GM19023 (cell line): ENCODE measurements at regions not wholly inside any gene's neighbourhood (a gene's known extent, or its start where the extent isn't known, plus 50 kb on each side); places are given as distances from the start of the nearest gene placed in this dataset.

ENCODE experiments used
- ATAC-seq: cut with Tn5 transposase; IDR thresholded peaks from one replicate; pipeline ENCODE4 v1.9.1; 2021; ENCODE audit warnings: mild to moderate bottlenecking, moderate library complexity; ENCODE audit not compliant: unreplicated experiment

DNA sequence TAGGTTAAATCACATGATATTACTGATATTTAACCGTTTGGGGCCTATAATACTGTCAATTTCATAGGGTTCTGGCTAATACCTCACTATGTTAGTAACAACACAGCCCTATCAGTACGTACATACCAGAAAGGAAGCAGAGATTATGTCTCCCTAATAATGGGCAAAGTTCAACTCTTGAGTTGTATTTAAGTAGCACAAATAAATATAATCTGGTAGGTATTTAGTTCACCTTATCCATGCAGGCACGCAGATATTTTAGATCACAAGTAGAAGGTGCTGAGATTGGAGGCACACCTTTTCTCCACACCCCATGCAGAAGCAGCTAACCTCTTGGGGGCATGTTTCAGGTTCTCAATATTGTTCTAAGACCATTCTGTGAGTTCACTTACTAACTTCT lies 118.9 kb downstream of the IRS1 start:
- no peak for ATAC-seq

DNA sequence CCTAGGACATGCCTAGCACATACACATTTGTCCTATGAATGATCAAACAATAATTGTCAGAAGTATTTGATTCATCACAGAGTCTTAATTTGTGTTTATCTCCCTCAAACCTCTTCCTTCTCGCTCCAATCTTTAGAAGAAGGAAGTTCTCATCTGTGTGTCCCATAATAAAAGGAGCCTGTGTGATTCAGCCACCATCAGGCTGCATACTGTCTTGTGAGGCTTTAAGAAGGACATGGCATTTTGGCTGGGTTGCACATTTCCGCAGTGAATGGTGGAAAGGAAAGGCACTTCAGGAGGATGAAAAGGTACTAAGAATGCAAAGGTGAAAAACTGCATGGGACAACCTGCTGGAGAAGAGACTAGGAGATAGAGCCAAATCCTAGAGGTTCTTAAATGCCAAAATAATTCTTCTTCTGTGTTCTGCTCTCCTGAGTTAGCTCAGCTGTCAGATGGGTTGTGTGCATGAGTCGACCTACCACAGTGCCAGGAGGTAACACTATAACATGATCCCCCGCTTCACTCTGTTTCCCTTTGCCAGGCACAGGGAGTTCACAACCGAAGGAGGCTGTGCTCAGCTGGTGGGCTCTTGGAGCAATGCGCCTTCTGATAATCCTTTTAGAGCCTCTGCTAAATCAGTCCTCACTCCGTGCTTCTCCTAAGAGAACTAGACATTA lies 120.1 kb downstream of the IRS1 start:
- no peak for ATAC-seq

DNA sequence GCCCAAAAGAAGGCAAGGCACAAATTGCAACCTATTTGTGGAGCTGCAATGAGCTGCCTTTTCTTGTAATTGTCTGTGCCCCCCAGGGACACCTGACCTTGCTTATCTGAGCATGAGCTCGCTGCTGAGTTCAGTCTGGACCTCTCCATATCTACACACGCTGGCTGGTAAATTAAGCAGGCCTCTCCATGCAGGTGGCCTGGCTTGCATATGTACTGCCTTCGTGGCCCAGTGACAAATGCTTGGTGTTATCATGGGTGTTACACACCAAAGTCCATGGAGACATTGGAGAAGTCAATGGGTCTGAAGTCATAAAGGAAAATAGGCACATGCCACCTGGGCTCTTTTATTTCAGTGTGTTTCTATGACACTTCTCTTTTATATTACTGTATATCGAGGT lies 121.2 kb downstream of the IRS1 start:
- no peak for ATAC-seq

DNA sequence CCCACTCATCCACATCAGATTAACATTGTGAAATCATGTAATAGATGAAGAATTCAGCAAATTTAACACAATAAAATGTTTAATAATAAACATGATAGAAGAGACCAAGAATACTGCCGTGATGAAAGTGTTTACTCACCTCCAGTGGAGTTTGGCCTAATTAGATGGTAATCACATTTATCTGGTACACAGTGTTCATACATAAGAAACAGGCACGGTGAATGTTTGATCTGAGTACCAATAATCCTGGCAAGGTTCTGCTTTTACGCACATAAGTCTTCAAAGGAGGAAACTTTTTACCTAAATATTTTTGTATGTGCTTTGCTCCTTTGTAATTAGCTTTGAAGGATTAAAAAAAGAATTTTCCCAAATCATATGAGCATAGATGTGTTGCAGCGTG lies 122.5 kb downstream of the IRS1 start:
- ATAC-seq = no peak

DNA sequence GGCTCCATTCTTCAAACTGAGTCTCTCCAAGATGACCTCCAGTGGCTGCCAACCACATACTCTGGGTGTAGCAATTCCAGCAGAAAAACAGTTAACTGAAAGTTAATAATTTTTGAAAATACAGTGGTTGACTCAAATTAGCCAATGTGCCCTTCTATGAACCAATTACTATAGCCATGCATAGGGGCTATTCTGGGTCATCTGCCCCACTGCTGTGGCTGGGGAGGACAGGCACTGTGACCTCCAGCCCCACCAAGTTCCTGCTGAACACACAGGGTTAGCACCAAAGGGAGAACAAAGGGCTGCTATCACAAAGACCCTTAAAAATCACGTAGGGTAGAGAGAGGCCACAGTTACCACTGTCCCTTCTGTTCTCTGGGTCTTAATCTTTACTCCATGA lies 123.0 kb downstream of the IRS1 start:
- no peak for ATAC-seq

DNA sequence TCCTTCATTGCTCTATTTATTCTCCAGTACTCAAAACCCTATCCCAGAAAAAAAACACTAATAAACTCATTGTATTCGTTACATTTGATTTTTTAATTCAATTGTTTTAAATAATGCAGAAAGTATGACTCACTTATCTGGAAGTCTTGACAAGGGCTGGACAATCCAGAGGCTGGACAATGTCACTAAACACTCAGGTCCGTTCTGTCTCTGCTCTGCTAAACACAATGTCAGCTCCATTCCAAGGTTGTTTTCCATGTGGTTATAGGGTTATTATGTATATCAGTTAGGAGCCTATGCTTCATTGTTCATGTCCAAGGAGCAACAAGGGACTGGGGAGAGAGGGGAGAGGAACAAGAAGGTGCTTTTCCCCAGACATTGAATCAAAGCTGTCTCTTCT lies 125.5 kb downstream of the IRS1 start:
- ATAC-seq = no peak

DNA sequence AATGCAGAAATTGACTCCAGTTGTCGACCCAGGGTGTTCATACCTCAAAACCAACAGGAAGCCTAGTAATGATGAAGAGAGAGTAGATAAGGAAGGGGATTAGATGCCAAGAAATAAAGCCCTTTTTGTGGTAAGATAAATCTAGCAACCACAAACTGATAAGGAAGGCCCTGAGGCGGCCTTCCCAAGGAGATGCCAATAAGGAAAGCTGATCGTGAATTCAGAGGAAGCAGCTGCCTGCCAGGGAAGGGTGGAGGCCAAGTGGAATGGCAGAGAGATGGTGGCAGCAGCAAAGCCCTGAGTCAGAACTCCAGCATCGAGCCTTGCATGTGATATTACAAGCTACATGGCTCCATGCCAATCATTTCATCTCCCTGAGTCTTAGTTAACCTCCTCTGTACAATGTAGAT lies 126.3 kb downstream of the IRS1 start:
- ATAC-seq = no peak

DNA sequence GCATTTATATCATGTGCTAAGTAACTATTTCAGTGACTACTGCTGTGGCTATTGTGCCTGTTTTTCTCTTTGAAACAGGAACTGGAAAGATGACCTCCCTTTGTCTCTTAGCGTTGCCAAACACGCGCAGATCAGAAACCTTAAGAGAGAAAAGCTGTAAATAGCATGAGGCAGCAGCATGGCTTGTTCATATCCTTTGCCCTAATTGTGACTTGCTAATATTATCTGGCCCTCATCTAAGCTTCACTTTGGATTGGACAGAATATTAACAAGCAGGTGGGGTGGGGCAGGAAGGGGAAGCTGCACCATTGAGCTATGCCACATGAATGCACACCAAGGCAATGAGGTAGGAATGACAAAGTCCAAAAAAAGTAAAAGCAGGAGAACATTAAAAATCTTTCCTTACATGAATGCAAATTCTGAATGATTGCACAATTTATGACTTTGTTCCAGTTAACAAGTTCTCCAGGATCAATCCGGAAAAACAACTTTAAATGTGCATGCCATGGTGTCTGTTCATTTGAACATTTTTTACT lies 128.4 kb downstream of the IRS1 start:
- no peak for ATAC-seq

DNA sequence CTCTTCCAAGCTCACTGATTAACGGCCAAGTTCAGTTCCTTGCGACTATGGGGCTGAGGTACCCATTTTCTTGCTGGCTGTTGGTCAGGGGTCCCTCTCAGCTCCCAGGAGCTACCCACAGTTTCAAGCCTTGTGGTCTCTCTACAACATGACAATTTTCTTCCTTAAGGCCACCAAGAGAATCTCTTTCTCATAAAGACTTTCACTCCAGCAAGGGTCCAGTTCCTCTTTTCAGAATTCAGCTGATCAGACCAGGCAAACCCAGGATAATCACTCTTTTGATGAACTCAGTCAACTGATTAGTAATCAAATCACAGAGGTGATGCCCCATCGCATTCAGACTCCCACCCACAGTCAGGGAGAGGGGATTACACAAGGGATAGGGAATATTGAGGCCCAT lies 129.7 kb downstream of the IRS1 start:
- no peak for ATAC-seq

DNA sequence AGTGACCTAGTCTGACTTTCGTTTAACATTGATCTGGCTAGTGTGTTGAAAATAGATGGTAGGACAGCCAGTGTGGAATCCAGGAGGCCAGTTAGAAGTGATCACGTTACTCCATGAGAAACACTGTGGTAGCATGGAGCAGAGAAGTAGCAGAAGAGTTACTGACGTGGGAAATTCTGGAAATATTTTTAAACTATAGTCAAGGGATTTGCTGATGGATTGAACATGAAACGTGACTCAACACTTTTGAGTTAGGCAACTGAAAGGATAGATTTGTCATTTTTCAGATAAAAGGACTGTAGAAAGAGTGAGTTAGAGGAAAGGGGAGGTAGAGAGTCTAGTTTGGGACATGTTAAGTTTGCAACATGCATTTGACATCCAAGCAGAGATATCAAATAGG lies 130.4 kb downstream of the IRS1 start:
- no peak for ATAC-seq

DNA sequence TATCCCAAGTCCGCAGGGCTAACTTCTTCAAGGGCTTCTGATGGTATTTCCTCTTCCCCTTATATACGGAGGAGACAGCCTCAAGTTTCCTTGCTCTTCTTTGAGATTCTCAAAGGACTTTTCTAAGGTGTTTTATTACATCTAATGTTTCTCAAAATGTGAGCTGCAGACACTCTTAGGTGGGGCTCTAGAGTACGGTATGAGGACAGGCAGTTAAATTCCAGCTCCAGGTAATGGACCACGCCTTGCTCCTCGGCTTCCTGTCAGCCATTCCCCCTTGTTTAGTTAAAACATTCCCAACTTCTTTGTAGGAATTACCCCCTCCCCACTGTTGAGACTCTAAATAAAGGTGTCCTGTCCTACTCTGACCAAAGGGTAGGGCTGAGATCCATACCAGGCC lies 131.9 kb downstream of the IRS1 start:
- no peak for ATAC-seq

DNA sequence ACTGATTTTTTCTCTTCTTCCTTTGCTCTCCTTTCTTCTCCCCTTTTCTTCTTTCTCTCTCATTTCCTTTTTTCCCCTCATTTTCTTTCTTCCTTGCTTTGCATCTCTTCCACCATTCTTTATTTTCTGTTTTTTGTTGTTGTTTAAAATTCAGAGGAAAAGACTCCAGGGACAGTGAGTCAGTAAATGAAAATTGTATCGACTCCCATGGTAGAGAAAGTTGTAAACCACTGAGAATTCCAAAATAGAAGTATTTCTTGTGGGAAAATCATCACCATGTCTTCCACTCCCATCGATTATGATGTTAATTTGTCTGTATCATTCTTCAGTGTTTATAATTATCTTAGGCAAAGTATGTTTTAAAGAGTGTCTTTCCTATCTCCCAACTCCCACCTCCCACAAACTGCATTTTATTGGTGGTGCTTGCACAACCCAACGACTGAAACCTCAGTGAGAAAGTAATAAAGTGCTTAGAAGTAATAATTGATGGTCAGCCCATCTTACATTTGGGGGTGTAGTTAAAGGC lies 134.3 kb downstream of the IRS1 start:
- no peak for ATAC-seq

DNA sequence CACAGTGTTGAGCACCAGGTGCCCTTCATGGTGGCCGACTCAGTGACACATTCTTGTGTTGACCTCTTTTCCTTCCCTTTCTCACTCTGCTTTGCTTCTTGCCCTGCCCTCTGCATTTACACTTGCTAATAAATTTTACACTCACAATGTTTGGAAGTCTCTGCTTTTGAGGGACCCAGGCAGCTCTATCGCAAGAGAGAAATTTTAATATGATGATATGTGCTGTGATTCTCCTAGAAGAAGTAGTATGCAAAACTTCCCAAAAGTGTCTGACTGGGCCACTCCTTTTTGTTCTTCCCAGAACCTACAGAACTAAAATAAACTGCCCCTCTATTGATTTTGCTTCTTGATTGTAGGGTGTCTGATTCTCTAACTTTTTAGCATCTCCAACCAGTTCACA lies 135.0 kb downstream of the IRS1 start:
- no peak for ATAC-seq

DNA sequence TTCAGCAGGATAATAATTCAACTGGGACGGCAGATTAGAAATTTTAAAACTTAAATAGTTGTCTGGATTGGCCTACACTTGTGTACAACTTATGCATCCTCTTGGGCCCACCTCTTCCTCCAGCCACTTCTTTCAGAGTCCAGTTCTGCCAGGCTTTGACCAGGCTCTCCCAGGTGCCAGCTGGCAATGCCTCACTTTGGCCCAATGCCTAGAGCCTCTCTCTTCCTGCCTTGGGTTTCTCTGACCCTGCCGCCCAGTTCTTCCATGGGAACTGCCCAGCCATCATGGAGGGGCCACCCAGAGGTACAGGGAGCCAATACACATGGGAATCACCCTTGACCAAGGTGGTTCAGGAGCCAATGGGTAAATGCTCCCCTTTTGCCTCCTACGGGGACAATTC lies 135.5 kb downstream of the IRS1 start:
- ATAC-seq = no peak

DNA sequence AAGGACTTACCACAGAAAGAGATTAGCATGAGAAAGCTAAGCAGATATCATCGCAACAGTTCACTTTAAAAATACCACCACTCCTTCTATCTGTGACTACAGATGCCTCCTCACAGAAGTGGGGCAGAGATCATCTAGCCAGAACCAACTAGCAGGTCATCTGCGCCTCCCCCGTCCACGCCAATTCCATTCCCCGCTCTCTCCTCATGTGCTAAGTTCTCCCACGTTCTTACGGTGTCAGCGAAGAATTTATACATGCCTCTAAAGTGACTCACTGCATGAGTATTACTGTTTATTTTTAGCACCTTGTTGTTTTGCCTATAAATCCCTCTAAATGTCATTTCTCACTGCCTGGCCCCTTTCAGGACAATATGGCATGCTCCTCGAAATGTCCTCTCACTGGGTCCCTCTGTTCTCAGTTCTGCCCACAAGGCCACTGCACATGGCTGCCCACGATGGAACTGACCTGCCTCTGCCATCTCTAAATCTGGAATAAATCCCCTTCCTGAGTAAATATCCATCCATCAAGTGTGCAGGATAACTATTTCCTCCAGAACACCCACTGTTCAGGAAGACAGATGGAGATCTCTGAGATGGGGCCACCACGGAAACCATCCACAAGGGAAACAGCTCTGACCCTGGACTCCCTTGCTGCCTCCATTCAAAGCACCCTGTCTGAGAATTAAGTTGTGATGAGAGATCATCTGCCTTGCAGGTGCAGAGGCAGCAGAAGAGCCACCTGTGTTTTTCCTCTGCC lies 137.7 kb downstream of the IRS1 start:
- ATAC-seq = no peak

DNA sequence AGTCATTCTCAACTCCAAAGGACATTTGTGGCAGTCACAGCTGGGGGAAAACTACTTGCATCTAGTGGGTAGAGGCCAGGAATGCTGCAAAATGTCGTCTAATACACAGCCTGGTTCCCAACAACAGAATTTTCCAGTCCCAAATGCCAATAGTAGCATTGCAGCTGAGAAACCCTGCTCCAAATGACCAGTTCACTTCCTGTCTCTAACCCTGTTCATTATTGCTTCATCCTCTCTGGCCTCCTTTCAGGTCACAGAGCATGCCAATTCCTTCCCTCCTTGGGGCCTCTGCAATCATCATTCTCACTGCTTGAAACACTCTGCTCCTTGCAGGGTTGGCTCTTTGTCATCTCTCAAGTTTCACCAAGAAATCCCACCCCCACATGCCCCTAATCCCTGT lies 139.1 kb downstream of the IRS1 start:
- ATAC-seq = no peak

DNA sequence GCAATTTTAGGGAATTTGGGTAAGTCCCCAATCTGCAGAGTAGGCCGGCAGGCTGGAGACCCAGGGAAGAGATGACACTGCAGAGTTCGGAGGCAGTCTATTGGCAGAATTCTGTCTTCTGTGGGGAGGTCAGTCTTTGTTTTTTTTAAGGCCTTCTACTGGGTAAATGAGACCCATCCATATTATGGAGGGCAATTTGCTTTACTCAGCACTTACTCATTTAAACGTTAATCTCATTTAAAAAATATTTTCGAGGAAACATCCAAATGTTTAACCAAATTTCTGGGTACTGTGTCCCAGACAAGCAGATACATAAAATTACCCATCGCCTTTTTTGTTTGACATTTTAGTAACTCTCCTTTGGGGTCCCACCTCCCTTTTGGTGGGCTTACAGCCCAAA lies 139.5 kb downstream of the IRS1 start:
- ATAC-seq = no peak

DNA sequence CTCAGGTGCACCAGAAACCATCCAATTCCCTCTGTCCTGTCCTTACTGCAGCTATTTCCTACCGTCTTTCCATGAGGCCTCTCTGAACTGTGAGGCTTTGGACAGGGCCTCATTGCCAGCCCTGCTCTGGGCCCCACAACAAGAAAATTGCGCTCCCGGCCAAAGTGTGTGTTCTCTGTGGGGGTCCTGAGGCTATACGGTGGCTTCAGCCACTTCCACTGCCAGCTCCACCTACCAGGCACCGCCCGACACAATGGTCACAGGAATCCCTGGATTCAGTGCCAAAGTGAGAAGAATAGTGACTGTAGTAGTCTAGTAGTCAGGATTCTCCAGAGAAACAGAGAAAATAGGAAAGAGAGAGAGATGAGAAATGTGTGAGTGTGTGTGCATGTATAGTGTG lies 140.2 kb downstream of the IRS1 start:
- no peak for ATAC-seq

DNA sequence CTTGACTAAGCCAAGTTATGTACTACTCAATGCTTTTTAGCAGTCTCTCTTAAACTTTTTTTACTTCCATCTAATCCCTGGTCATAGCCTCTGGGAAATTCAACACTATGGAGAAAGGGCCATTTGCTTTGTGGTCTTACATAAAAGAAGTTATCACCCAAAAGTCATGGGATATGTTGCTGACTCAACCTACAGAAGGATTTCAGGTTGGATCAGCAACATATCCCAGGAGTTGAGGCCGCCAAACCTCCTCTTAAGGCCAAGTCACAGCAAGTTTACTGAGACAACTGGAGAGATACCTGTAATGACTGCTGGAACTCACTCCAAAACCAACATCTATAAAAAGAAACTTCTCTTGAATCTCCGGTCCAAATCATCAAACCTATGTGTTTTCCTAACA lies 141.1 kb downstream of the IRS1 start:
- no peak for ATAC-seq

DNA sequence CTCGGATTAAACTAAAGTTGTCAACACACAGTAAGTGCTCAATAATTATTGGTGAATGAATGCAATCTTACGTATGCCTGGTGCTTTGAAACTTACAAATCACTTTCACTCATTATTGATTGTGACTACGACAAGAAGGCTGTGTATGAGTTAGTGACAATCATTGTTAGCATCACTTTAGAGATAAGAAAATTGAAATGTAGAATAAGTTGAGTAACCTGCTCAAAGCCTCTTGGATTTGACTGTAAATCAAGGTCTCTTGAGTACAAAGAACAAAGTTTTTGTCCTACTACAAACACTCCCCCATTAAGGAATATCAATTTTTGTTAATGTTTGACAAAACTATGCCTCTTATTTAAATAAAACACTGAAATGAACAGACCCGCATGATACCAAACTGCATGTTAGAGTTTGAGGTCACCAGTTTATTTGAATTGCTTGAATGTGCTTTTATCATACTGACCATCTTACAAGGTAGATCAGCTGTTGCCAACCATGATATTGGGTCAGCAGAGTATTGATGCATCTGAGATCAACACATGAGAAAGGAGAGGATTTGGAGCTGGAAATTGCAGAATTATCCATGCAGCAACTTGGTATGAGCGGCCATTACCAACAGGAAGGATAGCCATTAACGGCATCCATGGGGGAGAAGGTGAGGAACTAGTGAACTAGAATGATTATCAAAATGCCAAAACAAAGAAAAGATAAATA lies 142.1 kb downstream of the IRS1 start:
- no peak for ATAC-seq

DNA sequence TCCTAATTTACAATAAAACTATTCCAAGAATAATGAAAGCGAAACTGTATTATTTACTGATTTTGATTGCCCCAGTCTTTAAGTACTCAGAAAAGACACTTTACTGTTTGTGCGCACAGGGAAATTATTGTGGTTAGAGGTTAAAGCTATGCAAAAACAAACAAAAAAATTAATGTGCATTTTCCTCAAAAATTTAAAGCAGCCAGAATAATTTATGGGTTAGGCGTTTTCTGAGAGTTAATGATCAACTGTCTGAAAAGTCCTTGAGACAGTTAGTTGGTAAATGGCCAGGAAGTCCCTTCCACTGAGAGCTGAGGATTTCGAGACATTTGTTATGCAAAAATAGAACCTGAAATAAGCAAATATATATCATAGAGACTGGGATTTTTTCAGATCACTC lies 143.3 kb downstream of the IRS1 start:
- no peak for ATAC-seq

DNA sequence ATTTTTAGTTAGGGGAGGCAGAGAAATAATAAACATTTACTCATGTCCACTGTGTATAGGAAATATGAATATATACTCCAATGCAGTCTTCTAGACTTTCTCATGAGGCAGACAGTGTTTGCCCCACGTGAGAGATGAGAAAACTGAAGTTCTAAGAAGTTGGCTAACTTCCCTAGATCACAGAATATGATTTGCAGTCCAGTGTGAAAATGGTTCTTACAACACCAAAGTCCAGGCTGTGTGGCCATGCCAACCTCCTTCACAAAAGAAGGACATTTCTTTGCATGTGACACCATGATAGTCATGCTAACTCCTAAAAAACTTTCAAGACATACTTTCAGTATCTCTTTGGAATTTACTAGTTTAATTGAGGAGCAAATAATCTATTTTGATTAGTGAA lies 143.7 kb downstream of the IRS1 start:
- ATAC-seq = no peak
